Stimulated activated memory B cell treated with anti-CD40 and anti-IgM and Interleukin-4, amounts not matched to agents 10 μg/mL and 1 μg/mL and 100 μg/mL, for 72 hours (primary cell): ENCODE measurements at regions not wholly inside any gene's neighbourhood (a gene's known extent, or its start where the extent isn't known, plus 50 kb on each side); places are given as distances from the start of the nearest gene placed in this dataset.

Experiments
- ATAC-seq: fragments of 150-1000 bp; cut with Tn5 transposase; 2 replicates; pipeline ENCODE4 v1.10.0; 2021
- H3K27ac Mint-ChIP-seq: one replicate; pipeline ENCODE4 v1.8.0; 2022; ENCODE audit warnings: mild to moderate bottlenecking, mixed read lengths
- H3K27me3 Mint-ChIP-seq: one replicate; pipeline ENCODE4 v1.8.0; 2022; ENCODE audit warnings: mixed read lengths
- H3K36me3 Mint-ChIP-seq: one replicate; pipeline ENCODE4 v1.8.0; 2022; ENCODE audit warnings: mixed read lengths
- H3K4me1 Mint-ChIP-seq: one replicate; pipeline ENCODE4 v1.8.0; 2022; ENCODE audit warnings: mixed read lengths
- H3K4me3 Mint-ChIP-seq: one replicate; pipeline ENCODE4 v1.8.0; 2022; ENCODE audit warnings: mild to moderate bottlenecking, moderate library complexity, mixed read lengths
- H3K9me3 Mint-ChIP-seq: one replicate; pipeline ENCODE4 v1.8.0; 2022; ENCODE audit warnings: mixed read lengths

DNA sequence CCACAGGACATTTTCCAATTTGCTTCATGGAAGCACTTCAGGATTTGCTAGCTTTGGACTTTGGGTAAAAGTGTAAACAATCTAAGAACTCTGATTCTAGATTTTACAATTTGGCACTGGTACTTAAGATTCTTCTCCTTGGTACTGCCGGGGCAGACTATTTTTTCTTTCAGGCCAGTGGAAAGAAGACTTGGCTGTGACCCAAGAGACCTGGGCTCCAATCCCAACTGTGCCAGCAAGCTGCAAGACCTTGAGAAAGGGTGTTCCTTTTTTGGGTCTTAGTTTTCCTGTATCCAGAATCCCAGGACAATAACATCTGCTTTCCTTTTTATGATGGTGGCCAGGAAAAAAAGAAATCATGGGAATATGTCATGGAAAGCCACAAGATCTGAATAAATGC is 148.1 kb upstream of the CRY1 start:
- ATAC-seq: no peak
- Mint-ChIP-seq H3K36me3 (no peaks in the 10 kb centered on the region), H3K27ac (no peak overlapping the region), H3K4me1 (no peaks in the 10 kb centered on the region), H3K27me3 (peaks cover 28% of the 10 kb centered on the region), H3K9me3 (no peaks in the 10 kb centered on the region), H3K4me3 (no peak overlapping the region)

DNA sequence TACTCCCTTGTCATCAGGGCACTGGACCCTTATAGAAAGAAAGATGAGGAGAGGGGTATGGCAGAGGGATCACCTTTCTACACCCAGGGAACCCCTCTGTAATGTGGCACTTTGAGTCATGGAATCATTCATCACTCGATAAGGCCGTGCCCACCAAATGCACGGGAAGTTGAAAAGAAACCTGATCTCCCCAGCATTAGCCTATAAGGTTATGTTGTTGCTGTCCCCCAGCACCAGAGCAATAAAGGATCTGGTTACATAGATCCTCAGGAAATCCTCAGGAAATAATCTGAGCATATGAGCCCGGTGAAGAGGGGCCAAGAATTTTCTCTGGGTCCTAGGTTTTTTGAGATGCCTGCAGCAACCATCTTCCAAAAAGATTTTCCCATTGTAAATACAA is 148.8 kb upstream of the CRY1 start:
- peaks cover 28% of the 10 kb centered on the region for H3K27me3 Mint-ChIP-seq
- no peak overlapping the region for H3K27ac Mint-ChIP-seq
- no peak for ATAC-seq
- no peak overlapping the region for H3K4me3 Mint-ChIP-seq
- no peaks in the 10 kb centered on the region for H3K4me1 Mint-ChIP-seq
- no peaks in the 10 kb centered on the region for H3K9me3 Mint-ChIP-seq
- H3K36me3 Mint-ChIP-seq: no peaks in the 10 kb centered on the region

DNA sequence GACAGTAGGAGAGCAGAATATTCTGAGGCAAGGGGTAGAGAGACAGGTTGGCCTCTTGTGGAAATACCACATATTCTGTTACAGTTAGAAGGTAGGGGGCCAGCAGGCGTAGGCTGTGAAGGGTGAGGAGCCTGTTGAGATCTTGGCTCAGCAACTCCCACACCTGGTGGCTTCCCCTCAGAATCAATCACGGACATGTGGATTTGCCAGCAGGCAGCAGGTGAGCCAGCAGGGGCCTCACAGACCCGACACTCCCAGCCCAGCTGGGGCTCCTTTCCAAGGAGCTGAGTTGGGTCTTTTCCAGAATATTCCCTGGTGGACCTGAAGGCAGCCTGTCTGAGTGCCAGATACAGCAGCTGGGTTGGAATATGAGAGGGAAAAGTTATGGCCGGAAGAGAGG is 150.0 kb upstream of the CRY1 start:
- no peaks in the 10 kb centered on the region for H3K9me3 Mint-ChIP-seq
- no peak overlapping the region for H3K27ac Mint-ChIP-seq

DNA sequence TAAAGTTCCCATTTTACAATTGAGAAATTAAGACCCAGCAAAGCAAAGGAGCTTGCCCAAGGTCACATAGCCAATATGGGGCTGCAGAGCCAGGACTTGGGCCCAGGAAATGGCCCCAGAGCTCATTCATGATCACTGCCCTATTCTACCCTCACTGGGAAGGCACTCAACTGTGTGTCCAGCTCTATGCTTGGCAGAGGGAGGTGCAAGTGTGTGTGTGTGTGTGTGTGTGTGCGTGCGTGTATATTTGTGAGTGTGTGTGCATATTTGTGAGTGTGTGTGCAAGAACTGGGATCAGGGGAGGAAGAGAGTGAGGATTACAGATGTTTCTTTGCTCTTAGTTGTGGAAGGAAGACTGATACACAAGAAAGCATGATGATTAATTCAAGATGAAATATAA is 151.2 kb upstream of the CRY1 start:
- Mint-ChIP-seq H3K27me3 (peaks cover 15% of the 10 kb centered on the region), H3K36me3 (no peaks in the 10 kb centered on the region), H3K4me1 (no peaks in the 10 kb centered on the region), H3K9me3 (no peaks in the 10 kb centered on the region), H3K4me3 (no peak overlapping the region), H3K27ac (no peak overlapping the region)
- ATAC-seq: no peak

More for the DNA sequence above, 150.0 kb upstream of the CRY1 start:
- Mint-ChIP-seq H3K4me1 (no peaks in the 10 kb centered on the region), H3K36me3 (no peaks in the 10 kb centered on the region), H3K27me3 (peaks cover 17% of the 10 kb centered on the region), H3K4me3 (no peak overlapping the region)
- no peak for ATAC-seq

DNA sequence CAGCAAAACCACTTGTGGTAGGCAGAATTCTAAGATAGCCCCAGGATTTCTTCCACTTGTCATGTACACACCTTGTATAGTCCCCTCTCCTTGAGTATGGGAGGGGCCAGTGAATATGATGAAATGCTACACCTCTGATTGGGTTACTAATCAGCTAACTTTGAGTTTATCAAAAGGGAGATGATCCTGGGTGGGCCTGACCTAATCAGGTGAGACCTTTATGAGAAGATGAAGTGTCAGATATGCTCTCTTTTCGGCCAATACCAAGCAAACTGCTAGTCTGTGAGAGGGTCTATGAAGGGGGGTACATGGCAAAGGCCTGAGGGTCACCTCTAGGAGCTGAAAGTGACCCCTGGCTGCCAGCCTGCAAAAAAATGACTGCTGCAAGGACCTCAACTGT is 154.3 kb upstream of the CRY1 start:
- no peaks in the 10 kb centered on the region for H3K4me1 Mint-ChIP-seq

DNA sequence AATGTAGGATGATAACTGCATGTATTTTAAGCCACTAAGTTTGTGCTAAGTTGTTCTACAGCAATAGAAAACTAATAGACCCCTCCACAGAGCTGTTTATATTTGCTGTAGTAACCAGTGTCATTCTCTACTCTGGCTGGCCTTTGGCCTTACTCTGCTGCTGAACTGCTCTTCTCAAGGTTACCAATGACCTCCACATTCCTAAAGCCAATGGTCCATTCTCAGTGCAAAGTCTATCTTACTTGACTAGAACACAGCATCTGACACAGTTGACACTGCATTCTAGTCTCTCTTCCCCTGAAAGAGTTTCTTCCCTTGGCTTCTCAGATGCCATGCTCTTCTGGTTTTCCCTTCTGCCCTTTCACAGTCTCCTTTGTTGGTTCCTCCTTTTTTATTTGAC is 154.8 kb upstream of the CRY1 start:
- ATAC-seq: no peak
- no peak overlapping the region for H3K27ac Mint-ChIP-seq
- no peak overlapping the region for H3K4me3 Mint-ChIP-seq
- H3K27me3 Mint-ChIP-seq: peaks cover 3% of the 10 kb centered on the region
- H3K9me3 Mint-ChIP-seq: no peaks in the 10 kb centered on the region
- H3K4me1 Mint-ChIP-seq: no peaks in the 10 kb centered on the region
- H3K36me3 Mint-ChIP-seq: no peaks in the 10 kb centered on the region

More for the DNA sequence above, 154.3 kb upstream of the CRY1 start:
- H3K36me3 Mint-ChIP-seq: no peaks in the 10 kb centered on the region
- peaks cover 9% of the 10 kb centered on the region for H3K27me3 Mint-ChIP-seq
- H3K4me3 Mint-ChIP-seq: no peak overlapping the region
- no peaks in the 10 kb centered on the region for H3K9me3 Mint-ChIP-seq
- H3K27ac Mint-ChIP-seq: no peak overlapping the region
- no peak for ATAC-seq

DNA sequence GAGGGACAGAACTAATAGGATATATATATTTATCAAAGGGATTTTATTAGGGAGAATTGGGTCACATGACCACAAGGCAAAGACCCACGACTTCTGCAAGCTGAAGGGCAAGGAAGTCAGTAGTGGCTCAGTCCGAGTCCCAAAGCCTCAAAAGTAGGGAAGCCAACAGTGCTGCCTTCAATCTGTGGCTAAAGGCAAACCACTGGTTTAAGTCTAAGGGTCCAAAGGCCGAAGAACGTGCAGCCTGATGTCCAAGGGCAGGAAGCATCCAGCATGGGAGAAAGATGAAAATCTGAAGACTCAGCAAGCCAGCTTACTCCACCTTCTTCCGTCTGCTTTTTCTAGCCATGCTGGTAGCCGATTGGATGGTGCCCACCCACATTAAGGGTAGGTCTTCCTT is 157.9 kb upstream of the CRY1 start:
- H3K4me1 Mint-ChIP-seq: no peaks in the 10 kb centered on the region
- H3K27me3 Mint-ChIP-seq: no peaks in the 10 kb centered on the region
- H3K4me3 Mint-ChIP-seq: no peak overlapping the region
- no peaks in the 10 kb centered on the region for H3K9me3 Mint-ChIP-seq
- no peak for ATAC-seq
- no peaks in the 10 kb centered on the region for H3K36me3 Mint-ChIP-seq
- no peak overlapping the region for H3K27ac Mint-ChIP-seq

DNA sequence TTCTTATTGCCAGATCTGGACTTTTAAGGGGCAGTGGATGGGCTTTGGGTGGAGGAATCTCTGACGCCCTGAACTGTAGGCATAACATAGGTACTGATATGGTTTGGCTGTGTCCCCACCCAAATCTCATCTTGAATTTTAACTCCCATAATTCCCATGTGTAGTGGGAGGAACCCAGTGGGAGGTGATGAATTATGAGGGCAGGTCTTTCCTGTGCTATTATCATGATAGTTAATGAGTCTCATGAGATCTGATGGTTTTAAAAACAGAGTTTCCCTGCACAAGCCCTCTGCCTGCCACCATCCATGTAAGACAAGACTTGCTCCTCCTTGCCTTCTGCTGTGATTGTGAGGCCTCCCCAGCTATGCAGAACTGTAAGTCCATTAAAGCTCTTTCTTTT is 160.0 kb upstream of the CRY1 start:
- Mint-ChIP-seq H3K4me1 (no peaks in the 10 kb centered on the region), H3K9me3 (peaks cover 4% of the 10 kb centered on the region), H3K27ac (no peak overlapping the region), H3K27me3 (peaks cover 8% of the 10 kb centered on the region), H3K4me3 (no peak overlapping the region), H3K36me3 (no peaks in the 10 kb centered on the region)
- ATAC-seq: no peak

DNA sequence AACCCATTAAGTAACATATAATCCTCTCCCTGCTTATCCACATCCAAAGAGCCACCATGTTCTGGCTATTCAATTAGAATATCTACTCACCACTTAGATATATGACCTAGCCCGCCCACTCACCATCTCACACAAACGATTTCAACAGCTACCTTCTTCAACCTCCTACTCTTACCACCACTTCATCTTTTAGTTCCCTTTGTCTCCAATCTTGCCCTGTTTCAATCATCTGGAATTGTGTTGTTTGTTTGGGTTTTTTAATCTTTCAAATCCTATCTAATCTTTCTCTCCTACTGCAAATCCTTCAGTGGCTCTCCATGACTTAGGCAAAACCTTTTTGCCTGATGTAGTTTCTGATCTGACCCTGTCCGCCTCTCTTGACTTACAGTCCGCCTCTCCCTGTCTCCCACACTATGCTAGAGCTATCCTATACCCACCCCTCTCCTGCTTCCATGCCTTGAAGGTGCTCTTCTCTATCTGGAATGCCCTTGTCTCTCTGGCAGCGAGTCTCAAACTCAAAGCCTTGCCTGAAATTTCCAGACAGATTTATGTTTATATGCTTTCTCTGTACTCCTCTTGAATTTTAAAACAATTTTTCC is 161.0 kb upstream of the CRY1 start:
- Mint-ChIP-seq H3K36me3 (no peaks in the 10 kb centered on the region), H3K9me3 (peaks cover 4% of the 10 kb centered on the region), H3K27me3 (peaks cover 8% of the 10 kb centered on the region), H3K4me3 (no peak overlapping the region), H3K4me1 (no peaks in the 10 kb centered on the region), H3K27ac (no peak overlapping the region)
- no peak for ATAC-seq

DNA sequence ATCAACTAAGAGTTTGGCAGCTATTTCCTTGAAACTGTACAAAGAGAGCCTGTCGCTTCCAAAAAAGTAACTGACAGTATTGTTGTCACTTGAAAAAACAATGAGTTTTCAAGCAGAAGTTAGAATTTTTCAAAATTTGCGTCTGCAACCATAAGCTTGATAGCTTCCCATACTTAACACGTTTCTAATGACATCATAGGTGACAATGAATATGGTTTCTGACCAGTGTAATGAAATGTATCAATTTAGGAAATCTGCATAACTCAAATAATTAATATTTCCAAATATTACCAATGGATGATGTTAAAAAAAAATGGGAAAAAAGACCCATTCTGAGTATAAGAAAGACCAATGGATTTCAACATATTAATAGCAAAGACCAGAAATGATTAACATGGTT is 165.4 kb upstream of the CRY1 start:
- peaks cover 20% of the 10 kb centered on the region for H3K27me3 Mint-ChIP-seq
- no peaks in the 10 kb centered on the region for H3K4me1 Mint-ChIP-seq
- no peaks in the 10 kb centered on the region for H3K36me3 Mint-ChIP-seq
- H3K4me3 Mint-ChIP-seq: no peak overlapping the region
- H3K9me3 Mint-ChIP-seq: peaks cover 8% of the 10 kb centered on the region
- ATAC-seq: no peak
- no peak overlapping the region for H3K27ac Mint-ChIP-seq

DNA sequence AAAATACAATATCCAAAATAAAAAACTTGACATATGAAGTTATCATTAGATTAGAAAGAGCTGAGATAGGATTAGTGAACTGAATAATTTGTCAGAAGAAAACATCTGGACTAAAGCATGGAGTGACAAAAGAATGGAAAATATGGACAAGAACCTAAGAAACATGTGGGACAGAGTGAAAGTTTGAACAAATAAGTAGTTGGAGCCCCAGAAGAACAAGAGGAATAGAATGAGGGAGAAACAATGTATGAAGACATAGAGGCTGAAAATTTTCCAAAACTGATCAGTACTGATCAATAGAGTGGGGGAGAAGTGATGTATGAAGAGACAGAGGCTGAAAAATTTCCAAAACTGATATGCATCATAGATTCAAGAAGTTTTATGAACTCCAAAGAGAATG is 170.6 kb upstream of the CRY1 start:
- Mint-ChIP-seq H3K27ac (no peak overlapping the region), H3K4me1 (no peaks in the 10 kb centered on the region), H3K4me3 (no peak overlapping the region), H3K36me3 (no peaks in the 10 kb centered on the region), H3K9me3 (peaks cover 8% of the 10 kb centered on the region), H3K27me3 (peaks cover 20% of the 10 kb centered on the region)
- no peak for ATAC-seq

DNA sequence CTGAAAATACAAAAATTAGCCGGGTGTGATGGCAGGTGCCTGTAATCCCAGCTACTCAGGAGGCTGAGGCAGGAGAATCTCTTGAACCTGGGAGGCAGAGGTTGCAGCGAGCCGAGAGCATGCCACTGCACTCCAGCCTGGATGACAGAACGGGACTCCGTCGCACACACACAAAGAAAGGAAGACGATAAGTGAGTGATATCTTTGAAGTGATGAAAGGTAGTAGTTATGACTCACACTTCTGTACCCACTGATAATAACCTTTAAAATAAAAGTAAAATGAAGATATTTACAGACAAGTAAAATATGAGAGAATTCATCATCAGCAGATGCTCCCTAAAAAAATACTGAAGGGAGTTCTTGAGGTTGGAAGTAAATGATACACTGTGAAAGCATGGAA is 171.3 kb upstream of the CRY1 start:
- Mint-ChIP-seq H3K4me1 (no peaks in the 10 kb centered on the region), H3K27ac (no peak overlapping the region), H3K4me3 (no peak overlapping the region), H3K27me3 (peaks cover 20% of the 10 kb centered on the region), H3K36me3 (no peaks in the 10 kb centered on the region), H3K9me3 (peaks cover 8% of the 10 kb centered on the region)
- ATAC-seq: no peak

DNA sequence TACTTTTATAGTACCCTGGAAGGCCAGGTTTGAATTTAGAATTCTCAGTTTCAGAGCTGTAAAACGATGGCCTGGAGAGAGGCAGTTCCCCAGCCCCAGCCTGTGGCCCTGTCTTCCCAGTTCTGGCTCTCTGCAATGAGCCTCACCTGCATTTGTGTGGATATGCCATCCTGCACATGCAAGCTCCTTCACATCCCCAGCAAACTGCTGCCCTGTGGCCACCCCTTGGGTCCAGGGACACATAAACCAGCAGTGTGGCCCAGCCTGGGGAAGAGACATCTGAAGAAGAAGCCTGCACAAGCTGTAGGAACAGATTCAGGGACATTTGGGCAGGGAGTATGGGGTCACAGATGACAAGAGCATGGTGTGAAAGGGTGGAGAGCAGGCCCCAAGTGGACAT is 174.3 kb upstream of the CRY1 start:
- peaks cover 11% of the 10 kb centered on the region for H3K27me3 Mint-ChIP-seq
- H3K4me1 Mint-ChIP-seq: no peaks in the 10 kb centered on the region
- H3K36me3 Mint-ChIP-seq: no peaks in the 10 kb centered on the region

DNA sequence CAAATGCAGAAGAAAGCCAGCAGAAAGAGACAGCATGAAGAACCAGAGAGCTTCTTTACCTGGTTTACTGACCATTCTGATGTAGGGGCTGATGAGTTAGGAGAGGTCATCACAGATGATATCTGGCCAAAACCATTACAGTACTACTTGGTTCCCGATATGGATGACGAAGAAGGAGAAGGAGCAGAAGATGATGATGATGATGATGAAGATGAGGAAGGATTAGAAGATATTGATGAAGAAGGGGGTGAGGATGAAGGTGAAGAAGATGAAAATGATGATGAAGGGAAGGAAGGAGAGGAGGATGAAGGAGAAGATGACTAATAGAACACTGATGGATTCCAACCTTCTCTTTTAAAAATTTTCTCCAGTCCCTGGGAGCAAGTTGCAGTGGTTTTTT is 178.2 kb upstream of the CRY1 start:
- ATAC-seq: no peak
- Mint-ChIP-seq H3K36me3 (no peaks in the 10 kb centered on the region), H3K4me1 (no peaks in the 10 kb centered on the region), H3K4me3 (no peak overlapping the region), H3K9me3 (no peaks in the 10 kb centered on the region), H3K27ac (no peak overlapping the region), H3K27me3 (peaks cover 9% of the 10 kb centered on the region)

More for the DNA sequence above, 174.3 kb upstream of the CRY1 start:
- Mint-ChIP-seq H3K9me3 (peaks cover 8% of the 10 kb centered on the region), H3K4me3 (no peak overlapping the region), H3K27ac (no peak overlapping the region)
- ATAC-seq: no peak

DNA sequence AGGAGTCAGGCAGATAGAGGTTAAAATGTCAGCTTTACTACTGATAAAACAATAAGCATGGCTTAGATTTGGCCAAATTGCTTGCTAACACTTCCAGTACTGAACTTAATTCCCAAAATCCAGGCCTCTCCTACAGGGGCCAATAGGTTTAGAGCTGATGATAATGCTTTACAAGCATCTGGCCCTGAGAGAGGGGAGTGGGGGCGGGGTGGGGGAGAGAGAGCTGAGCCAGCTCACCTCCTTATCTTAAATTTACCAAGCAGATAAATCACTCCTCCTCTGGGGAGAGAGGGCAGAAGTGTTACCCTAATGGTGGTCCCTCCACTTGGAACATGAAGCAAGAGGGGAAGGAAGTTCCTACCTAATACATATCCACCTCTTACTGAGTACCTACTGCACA is 182.2 kb upstream of the CRY1 start:
- Mint-ChIP-seq H3K27ac (no peak overlapping the region), H3K27me3 (peaks cover 9% of the 10 kb centered on the region), H3K9me3 (no peaks in the 10 kb centered on the region), H3K4me3 (no peak overlapping the region), H3K4me1 (no peaks in the 10 kb centered on the region), H3K36me3 (no peaks in the 10 kb centered on the region)
- ATAC-seq: no peak

DNA sequence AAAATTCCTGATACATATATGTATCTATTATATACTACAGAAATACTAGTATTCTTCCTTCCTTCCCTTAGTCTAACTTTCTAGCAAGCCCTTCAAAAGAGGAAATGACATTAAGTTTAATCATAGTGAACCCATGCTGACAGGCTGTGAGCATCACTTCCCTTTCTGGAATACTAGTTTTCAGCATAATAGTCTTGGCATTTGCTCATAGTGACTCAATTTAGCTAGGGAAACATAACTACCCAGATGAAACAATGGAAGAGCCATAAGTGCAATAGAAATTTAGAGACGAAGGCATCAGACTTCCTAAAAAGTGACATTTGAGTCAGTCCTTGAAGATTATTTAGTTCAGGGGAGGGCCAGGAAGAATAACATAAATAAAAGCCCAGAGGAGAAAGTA is 184.5 kb upstream of the CRY1 start:
- Mint-ChIP-seq H3K4me1 (no peaks in the 10 kb centered on the region), H3K9me3 (no peaks in the 10 kb centered on the region), H3K4me3 (no peak overlapping the region), H3K27ac (no peak overlapping the region), H3K36me3 (no peaks in the 10 kb centered on the region), H3K27me3 (peaks cover 9% of the 10 kb centered on the region)
- peak; percentile 50 for ATAC-seq

DNA sequence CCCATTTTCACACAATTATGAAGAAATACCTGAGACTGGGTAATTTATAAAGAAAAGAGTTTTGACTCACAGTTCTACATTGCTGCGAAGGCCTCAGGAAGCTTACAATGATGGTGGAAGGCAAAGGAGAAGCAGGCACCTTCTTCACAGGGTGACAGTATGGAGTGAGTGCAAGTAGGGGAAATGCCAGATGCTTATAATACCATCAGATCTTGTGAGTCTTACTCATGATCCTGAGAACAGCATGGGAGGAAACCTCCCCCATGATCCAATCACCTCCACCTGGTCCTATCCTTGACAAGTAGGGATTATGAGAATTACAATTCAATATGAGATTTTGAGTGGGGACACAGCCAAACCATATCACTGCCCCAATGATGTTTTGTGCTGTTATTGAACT is 189.3 kb upstream of the CRY1 start:
- no peak for ATAC-seq
- peaks cover 6% of the 10 kb centered on the region for H3K9me3 Mint-ChIP-seq
- H3K36me3 Mint-ChIP-seq: no peaks in the 10 kb centered on the region

More for the DNA sequence above, 189.3 kb upstream of the CRY1 start:
- H3K4me1 Mint-ChIP-seq: no peaks in the 10 kb centered on the region
- no peaks in the 10 kb centered on the region for H3K27me3 Mint-ChIP-seq
- no peak overlapping the region for H3K4me3 Mint-ChIP-seq
- H3K27ac Mint-ChIP-seq: no peak overlapping the region
